DLD1 (cell line): ENCODE measurements at regions not wholly inside any gene's neighbourhood (a gene's known extent, or its start where the extent isn't known, plus 50 kb on each side); places are given as distances from the start of the nearest gene placed in this dataset.
"Not testable (repeated sequence)": the region's sequence is repeated elsewhere in the genome, so short reads cannot be mapped to it uniquely, and the experiment has no call there.

Experiments used
- in situ Hi-C: cut with HindIII; loops from 2 replicates; pipeline ENCODE4 v1.10.0; 2017; ENCODE audit warnings: low sequenced_read_pairs

GRCh38 chr5:90084342-90084741 lies 325.2 kb downstream of the CETN3 start:
- in situ Hi-C loops: no loop called here

GRCh38 chr5:90073026-90073570 lies 336.5 kb downstream of the CETN3 start:
- in situ Hi-C loops: not testable (repeated sequence)

GRCh38 chr5:90071656-90072055 lies 337.9 kb downstream of the CETN3 start:
- in situ Hi-C loops: no loop called here

DNA sequence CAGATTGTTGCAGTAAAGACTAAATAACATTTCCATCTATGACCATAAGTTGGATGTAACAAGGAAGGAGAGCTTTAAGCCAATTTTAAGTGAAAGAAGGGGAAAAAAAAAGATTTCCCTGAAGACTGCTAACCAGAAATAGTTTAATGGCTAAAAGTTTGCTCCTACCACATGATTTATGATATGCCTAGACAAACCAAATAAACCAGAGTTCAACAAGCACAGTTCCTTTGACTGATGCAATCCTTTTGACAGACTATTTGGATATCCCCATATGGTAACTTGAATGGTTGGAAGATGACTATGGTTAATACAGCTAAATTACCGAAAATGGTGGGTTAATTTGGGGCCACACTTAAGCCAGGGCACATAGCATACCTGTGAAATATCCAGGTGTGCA lies 338.5 kb downstream of the CETN3 start:
- in situ Hi-C loops: no loop called here

DNA sequence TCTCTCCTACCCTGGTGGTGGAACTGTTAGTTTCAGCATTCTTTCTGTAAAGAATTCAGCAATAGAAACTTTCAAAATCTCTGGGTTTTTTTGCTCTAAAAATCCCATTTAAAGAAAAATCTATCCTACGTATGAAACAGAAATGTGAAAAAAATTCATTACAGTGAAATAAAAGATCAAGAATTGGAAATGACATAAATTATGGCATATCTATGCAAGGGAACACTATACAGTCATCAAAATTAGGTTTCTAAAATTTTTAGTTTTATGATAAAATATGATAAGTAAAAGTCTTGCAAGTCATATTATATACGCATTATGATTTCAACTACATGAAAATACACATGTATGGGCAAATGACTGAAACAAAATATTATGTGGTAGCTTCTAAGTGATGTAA lies 342.6 kb downstream of the CETN3 start:
- in situ Hi-C loops: no loop called here

GRCh38 chr5:90056911-90057705 lies 352.4 kb downstream of the CETN3 start:
- in situ Hi-C loops: no loop called here

DNA sequence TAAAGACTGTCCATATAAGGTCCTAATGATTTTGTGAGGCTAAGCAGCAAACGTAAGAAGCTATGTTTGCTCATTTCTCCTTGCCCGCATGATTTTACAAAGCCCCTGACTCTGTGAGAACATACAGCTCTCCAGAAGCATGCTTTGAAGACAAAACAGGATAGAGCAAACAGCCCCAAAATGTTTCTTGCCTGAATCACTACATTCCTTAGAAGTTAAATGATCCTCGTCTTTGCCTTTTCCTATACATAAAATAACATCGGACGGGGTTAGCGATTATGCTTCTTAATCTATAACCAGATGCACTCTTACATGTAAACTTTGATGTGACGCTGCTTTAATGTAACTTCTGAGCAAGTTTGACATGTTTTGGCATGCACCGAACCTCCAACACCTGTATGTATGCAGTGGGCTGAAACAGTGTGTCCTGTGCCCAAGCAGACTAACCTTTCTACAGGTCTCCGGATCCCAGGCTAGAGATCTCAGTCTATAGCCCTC lies 353.7 kb downstream of the CETN3 start:
- in situ Hi-C loops: no loop called here

DNA sequence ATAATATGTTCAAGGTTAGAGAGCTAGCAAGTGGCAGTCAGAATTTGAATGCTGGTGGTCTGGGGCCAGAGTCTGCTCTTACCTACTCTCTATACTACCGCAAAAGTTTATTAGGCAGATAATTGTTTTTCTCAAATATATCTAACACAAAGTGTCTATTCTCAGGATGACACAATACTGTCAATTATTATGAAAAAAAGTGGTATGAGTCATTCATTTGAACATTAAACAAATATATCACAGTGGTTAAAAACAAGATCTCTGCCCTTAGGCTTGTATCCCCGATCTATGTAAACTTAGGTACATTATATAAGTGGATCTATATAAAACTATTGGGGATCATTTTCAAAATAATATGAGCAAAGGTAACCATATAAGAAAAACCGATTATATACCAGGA lies 354.9 kb downstream of the CETN3 start:
- in situ Hi-C loops: no loop called here

DNA sequence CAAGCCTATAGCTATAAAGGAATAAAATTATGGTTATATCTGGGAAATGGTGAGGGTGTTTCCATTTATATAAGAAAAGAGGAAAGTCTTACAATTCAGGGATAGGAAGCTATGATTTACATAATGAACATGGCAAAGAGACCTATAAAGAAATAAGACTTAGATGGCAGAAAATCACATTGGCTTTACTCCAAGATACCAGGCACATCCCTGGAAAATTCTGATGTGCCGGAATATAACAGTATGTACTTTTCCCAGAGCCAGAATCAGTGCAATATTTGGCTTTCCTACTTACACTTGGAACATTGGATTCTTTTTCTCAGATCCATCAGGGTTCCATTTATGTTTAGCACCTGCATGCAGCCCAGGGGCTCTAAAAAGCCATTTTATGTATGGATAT lies 357.8 kb downstream of the CETN3 start:
- in situ Hi-C loops: no loop called here

DNA sequence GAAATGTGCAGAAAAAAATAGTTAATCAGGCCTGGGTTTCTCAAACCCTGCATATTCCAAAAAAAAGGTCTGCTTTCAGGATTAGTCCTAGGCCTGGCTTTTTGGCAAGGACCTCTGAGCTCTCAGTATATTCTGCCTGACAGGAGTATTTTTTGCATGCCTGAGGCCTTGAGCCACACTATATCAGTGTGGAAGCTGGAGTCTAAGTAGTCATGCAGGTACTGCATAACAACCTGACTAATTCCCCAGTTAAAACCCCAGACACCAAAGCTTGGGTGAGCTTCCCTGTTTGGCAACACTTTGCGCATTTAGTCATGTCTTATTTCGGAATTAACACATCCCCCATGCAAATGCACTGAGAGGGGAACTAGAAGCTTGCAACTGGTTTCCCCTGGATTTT lies 359.5 kb downstream of the CETN3 start:
- in situ Hi-C loops: no loop called here

GRCh38 chr5:90047113-90047512 lies 362.4 kb downstream of the CETN3 start:
- in situ Hi-C loops: no loop called here

DNA sequence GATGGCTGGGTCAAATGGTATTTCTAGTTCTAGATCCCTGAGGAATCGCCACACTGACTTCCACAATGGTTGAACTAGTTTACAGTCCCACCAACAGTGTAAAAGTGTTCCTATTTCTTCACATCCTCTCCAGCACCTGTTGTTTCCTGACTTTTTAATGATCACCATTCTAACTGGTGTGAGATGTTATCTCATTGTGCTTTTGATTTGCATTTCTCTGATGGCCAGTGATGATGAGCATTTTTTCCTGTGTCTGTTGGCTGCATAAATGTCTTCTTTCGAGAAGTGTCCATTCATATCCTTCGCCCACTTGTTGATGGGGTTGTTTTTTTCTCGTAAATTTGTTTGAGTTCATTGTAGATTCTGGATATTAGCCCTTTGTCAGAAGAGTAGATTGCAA lies 369.5 kb downstream of the CETN3 start:
- in situ Hi-C loops: not testable (repeated sequence)

GRCh38 chr5:90037646-90038045 lies 371.9 kb downstream of the CETN3 start:
- in situ Hi-C loops: no loop called here

DNA sequence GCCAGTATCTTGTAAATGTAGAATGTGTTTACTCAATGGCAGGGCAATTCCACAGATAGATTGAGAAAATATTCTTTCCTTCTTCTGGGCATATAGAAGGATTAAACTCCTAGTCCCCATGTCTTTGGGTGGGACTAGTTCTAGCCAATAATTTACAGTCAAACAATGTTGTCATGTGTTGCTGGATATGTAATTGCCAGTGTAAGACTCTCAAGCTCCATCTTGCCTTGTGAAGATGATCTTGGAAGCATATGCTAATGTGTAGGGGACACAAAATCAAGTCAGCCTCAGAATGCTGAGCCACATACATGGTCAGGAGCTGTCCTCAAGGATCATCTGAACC lies 386.9 kb downstream of the CETN3 start:
- in situ Hi-C loops: no loop called here

- in situ Hi-C loops: no loop called here
These were observed 387.4 kb downstream of the CETN3 start for GRCh38 chr5:90022002-90022710.

- in situ Hi-C loops: no loop called here
These were observed 388.7 kb downstream of the CETN3 start for GRCh38 chr5:90020575-90021538.

DNA sequence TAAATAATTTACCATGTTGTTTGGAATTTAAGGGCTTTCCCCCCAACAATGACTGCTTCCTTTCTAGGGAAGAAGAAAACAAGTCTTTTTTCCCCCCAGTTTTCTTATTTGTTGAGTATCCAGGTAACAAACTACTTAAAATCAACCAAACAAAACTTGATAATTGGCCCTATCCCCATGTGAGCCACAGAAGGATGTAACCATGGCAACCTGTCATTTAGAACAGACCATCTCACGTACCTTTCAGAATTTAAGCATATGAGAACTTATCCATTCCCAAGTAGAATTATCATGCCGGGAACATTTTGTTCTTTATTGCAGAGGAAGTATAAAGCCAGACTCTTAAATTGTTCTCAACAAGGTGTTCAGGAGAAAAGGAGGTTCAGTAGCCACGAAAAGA lies 392.3 kb downstream of the CETN3 start:
- in situ Hi-C loops: no loop called here

DNA sequence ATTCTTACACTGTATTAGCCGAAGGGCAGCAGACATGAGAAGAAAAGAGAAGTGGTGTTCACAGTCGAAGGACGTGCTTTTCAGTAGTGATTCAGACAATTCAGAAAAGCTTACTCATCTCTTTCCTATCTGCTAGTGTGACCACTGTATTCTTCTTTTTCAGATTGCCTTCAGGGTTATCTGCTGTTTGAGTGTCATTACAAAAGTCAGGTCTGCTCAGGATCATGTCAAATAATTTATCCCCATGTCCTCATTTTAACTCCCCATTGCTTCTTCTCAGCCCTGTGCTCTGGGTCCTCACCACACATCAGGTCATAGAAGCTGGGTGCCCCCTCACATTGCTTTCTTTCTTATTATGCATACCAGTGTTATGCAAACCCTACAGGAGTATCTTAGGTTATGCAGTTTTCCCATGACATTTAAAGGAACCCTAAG lies 394.0 kb downstream of the CETN3 start:
- in situ Hi-C loops: no loop called here

GRCh38 chr5:90014420-90014819 lies 395.1 kb downstream of the CETN3 start:
- in situ Hi-C loops: no loop called here

DNA sequence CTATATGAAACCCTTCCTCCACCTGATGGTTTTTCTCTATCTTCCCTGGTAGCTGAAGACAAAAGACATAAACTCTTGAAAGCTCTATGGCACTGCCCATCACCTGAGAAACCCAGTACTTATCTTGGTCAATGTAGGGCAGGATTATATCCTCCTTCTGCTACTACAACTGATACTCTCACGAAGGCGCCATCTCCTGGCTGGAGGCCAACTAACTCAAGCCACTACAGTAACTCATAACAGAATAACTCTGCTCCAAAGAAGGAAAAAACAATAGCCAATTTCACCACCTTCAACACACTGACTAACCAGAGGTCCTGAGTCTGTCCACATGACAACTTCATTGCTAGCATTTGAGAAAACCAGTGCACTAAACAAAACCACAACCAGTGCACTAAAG lies 409.2 kb downstream of the CETN3 start:
- in situ Hi-C loops: no loop called here
